ENCODE measurements at regions not wholly inside any gene's neighbourhood (a gene's known extent, or its start where the extent isn't known, plus 50 kb on each side); places are given as distances from the start of the nearest gene placed in this dataset.
"Not testable (repeated sequence)": the region's sequence is repeated elsewhere in the genome, so short reads cannot be mapped to it uniquely, and the experiment has no call there.

DNA sequence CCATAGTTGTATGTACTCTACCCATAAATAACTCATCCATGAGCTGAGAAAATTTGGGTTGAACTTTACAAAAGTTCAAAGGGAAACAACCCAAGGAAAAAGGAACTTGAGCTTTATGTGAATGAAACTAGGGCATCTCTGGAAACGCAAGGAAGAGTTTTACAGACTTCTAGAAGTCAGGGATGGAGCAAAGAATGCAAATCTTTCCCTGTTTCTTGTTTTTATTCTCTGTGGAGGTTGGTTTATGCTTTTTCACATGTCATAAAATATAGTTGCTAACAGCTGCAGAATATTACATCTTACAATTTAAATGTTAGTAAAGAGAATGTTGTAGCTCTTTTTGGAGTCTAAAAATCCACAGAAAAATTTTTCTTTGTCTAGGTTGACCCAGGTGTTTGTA, 754.1 kb downstream of the PCDH7 start:
- no peak for DNase-seq (ENCODE audit: low read depth in 3 of 3)

- DNase-seq (ENCODE audit: low read depth in 3 of 3) = no peak
Measured at GRCh38 chr4:31482691-31483090, 762.5 kb downstream of the PCDH7 start.

DNA sequence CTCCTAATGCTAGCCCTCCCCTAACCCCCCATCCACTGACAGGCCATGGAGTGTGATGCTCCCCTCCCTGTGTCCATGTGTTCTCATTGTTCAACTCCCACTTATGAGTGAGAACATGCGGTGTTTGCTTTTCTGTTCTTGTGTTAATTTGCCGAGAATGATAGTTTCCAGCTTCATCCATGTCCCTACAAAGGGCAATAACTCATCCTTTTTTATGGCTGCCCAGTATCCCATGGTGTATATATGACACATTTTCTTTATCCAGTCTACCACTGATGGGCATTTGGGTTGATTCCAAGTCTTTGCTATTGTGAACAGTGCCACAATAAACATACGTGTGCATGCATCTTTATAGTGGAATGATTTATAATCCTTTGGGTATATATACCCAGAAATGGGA, 779.0 kb downstream of the PCDH7 start:
- not testable (repeated sequence) for DNase-seq (ENCODE audit: low read depth in 3 of 3)

DNA sequence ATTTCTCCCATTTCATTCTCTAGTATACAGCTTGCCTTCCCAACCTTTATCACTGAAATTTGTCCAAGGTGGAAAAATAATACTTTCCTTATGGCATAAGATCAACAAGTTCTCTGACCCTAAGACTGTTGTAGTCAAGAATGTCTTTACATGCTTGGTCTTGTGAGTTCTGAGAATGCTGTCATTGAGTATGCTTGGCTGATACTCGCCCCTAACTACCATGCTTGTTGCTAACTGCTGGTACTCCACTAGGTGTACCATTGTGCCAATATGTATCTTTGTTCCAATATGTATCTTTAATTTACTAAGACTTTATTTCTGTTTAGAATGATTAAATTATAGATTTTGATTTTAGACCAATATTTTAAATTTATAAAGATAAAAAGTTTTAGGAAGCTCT, 796.4 kb downstream of the PCDH7 start:
- no peak for DNase-seq (ENCODE audit: low read depth in 3 of 3)

DNA sequence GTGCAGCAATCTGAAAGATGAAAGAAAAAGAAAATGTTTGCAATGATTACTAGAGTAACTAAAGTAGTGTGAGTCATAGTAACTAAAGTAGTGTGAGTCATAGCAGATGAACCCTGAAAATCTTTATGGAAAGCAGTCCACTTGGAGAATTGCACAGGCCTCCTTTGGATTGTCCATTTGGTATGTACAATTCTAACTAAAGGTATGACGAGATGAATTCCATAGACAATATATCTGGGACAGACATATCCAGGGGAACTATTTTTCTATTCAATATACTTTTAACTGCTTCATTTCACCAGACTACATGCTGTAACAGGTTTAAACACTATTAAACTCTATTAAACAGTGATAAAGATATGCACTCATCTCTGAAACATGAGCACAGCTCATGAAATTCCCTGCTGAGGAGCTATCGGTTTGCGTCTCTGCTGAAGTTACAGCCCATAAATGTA, 798.7 kb downstream of the PCDH7 start:
- no peak for DNase-seq (ENCODE audit: low read depth in 3 of 3)

DNA sequence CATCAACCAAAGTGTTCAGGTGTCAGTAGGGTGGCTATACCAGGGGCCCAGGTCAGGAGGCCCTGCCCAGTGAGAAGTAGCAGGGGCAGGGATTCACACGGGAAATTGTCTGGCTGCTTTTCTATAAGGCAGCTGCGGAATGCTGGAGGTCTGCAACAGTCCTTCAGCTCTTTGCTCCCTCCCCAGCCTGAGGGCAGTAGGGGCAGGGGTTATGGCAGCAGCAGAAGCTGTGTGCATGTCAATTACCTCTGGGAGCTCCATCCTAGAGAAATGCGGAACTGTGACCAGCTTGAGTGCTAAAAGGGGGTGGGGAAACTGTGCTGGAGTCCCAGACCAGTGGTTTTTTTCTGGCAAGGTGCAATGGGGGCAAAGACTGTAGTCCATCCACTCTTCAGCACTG, 810.4 kb downstream of the PCDH7 start:
- no peak for DNase-seq (ENCODE audit: low read depth in 3 of 3)

DNA sequence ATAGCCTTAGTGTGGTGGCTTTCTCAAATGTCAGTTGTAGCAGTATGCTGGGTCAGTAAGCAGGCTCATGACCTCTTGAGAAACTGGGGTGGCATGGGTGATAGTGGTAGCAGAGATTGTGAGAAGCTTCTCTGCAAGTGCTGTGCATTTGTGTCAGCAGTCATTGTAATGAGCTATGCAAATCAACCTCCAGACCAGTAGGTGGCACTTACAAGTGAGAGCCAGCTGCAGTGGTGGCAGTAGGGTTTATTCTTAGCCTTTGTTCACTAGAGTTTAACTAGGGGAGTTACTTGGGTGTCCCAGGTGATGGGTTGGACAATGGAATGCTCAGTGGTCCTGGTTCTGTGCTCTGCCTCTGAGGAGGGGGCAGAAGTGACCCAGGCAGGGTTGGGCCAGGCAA, 818.7 kb downstream of the PCDH7 start:
- DNase-seq (ENCODE audit: low read depth in 3 of 3) = no peak

DNA sequence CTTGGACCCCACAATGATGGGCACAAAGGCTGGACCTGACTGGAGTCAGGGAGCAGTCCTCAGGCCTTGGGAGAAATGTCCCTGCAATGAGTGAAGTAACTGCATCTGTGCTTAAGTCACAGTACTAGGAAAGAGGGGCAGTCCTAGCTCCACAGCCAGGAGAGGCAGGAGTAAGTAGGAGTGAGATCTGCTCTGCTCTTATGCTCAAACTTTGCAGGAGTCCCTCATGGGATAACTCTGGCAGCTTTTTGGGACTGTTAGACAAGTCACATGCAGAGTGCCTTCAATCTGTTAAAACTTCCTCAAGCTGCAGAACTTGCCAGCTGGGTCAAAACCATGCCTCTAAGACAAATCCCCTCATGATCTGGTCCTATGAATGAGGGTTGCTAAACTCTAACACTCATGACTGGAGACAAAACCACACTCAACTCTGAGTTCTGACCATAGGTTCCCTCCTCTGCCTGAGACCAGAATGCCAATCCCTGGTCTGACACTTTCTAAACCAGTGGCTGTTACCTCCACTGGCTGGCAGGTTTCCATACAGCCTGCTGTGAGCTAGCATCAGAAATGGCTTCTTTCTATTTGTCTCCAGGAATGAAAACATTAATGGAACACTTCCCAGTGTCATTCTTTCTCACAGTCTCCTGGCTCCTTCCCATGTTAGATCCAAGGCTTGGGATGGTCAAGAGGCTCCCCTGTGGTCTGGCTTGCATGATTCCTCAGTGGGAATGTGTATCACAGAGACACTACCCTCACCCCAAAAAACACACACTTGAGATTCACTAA, 819.3 kb downstream of the PCDH7 start:
- no peak for DNase-seq (ENCODE audit: low read depth in 3 of 3)

- no peak for DNase-seq (ENCODE audit: low read depth in 3 of 3)
Measured at GRCh38 chr4:31545330-31545729, 825.2 kb downstream of the PCDH7 start.

DNA sequence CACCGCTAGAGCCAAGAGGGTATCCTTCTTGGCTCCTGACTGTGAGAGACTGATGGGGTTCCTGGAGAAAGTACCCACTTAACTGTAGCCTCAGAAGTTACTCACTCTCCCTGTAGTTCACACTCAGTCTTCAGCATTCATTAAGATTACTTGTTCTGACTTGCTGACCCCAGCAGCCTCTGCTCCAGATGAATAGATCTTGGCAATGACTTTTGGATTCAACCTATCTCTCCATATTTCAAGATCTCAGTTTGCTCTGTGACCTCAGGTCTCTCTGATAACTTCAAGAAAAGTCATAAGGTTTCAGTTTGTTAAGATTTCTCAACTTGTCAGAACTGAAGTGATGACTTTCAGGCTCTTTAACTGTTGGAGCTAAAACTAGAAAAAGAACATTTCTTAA, 825.6 kb downstream of the PCDH7 start:
- DNase-seq (ENCODE audit: low read depth in 3 of 3) = no peak

DNA sequence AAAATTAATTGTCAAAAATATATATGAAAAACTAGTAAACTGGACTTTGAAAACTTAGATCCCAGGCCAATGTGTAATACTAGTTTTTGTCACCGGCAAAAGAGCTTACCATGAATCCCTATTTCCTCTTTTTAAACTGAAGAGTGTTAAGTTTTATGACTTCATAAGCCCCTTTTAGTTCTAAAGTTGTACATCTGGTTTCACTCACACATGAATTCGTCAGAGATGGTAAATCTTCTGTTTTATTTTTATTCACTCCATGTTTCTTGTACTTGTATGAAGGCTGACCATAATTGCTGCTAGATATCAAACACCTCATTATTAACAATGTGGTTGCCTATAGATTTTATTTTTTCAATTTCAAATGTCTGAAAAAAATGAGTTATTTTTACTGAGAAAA, 827.9 kb downstream of the PCDH7 start:
- no peak for DNase-seq (ENCODE audit: low read depth in 3 of 3)

DNA sequence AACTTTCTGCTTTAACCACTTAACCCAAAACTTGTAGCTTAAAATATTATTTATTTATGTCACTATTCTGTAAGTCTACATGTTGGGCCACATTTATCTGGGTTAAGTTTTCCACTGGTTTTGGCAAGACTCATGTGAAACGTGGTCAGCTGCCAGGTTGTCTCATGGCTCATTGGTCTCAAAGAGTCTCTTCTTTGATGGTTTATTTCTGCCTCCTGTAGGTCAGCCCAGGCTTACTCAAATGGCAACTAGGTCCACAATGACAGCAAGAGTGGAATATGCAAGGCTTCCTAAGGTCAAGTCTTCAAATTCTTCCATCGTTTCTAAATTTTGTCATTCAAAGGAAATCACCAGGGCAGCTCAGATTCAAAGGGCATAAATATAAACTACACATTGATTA, 828.7 kb downstream of the PCDH7 start:
- no peak for DNase-seq (ENCODE audit: low read depth in 3 of 3)

DNA sequence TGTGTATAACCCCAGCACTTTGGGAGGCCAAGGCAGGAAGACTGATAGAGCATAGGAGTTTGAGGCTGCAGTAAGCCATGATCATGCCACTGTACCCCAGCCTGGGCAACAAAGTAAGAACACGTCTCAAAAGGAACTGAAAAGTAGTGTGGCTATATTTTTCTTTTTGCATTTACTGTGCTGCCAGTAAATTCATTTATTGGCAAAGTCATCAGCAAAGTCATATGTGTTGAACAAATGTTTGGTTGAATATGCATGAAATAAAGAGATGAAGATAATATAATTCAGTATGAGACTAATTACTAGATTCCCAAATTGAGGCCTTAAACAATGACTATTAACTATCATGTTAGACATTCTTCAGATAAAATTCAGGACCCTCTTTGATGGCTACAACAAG, 829.1 kb downstream of the PCDH7 start:
- no peak for DNase-seq (ENCODE audit: low read depth in 3 of 3)

- DNase-seq (ENCODE audit: low read depth in 3 of 3) = no peak
Measured at GRCh38 chr4:31557437-31557836, 837.3 kb downstream of the PCDH7 start.

DNA sequence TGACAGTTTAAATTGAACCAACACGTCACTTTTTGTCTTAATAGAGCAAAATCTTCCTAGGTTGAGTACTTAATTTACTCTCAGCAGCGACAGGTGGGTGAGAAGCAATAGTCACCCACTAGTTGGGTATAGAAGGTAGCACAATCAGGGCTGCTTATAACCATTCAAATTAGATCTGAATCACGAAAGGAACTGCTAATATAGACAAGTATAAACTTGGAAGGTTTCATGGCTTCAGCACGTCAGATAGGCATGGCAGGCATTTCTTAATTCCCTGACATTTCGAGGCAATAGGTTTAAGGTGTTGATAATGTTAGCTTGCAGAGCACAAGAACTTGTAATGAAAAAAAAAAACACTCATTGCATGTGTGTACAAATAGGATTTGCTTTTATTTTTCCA, 853.4 kb downstream of the PCDH7 start:
- no peak for DNase-seq (ENCODE audit: low read depth in 3 of 3)

DNA sequence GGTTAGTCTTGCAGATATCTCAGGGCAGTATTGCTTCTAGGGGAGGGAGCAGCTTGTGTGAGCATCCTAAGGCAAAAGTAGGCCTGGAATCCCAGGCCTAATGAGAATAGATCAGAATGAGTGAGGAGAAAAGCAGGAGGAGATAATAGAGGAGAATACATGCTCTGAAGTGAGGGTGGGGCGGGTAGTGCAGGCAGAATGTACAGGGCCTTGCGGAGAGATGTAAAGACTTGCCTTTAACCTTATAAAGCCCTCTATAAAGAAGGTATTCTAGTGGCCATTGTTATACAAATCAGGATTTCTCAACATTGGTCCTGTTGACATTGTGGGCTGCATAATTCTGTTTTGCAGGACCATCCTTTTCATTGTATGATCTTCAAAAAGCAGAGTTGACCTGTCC, 855.3 kb downstream of the PCDH7 start:
- no peak for DNase-seq (ENCODE audit: low read depth in 3 of 3)

- no peak for DNase-seq (ENCODE audit: low read depth in 3 of 3)
Measured at GRCh38 chr4:31580843-31581242, 860.7 kb downstream of the PCDH7 start.

GRCh38 chr4:31585503-31585902, 865.3 kb downstream of the PCDH7 start:
- DNase-seq (ENCODE audit: low read depth in 3 of 3) = no peak

DNA sequence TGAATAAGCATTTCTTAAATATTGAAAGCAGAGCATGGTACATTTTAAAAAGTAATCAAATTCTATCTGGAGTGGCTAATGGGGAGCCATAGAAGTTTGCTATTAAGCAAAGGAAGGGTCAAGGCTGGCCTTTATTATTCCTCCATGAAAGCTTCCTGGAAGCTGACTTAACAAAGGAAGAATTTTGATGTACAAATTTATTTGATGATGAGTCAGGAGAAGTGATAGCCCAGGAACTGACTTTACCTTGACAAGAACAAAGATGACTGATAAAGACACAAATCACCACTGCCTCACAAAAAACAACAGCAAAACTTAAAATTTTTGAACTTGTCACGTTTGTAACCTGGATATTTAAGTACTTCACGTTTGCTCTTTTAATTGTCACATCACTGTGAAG, 872.1 kb downstream of the PCDH7 start:
- no peak for DNase-seq (ENCODE audit: low read depth in 3 of 3)

DNA sequence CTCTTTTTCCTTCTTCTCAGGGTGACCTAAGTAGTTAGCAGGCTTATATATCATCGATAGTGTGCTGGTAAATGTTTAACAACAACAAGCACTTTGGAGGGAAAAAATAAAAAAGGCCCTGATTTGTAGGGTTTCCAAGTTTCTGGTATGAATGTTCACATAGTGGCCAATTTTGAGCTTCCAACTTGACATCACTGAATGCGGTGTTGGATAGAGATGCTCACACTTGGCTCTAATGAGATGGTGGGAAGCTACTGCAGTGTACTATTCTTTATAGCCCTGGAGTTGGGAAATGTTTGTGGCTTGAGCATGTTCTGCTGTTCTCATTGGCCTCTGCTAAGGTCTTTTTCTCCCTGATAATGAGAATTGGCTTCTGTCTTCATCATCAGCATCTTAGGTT, 875.3 kb downstream of the PCDH7 start:
- no peak for DNase-seq (ENCODE audit: low read depth in 3 of 3)

DNA sequence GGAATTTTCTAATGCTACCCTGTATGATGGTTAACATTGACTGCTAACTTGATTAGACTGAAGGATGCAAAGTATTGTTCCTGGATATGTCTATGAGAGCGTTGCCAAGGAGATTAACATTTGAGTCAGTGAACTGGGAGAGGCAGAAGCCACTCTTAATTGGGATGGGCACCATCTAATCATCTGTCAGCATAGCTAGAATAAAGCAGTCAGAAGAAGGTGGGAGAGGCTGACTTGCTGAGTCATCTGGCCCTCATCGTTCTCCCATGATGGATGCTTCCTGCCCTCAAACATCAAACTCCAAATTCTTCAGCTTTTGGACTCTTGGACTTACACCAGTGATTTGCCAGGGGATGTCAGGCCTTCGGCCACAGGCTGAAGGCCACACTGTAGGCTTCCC, 878.5 kb downstream of the PCDH7 start:
- no peak for DNase-seq (ENCODE audit: low read depth in 3 of 3)

DNA sequence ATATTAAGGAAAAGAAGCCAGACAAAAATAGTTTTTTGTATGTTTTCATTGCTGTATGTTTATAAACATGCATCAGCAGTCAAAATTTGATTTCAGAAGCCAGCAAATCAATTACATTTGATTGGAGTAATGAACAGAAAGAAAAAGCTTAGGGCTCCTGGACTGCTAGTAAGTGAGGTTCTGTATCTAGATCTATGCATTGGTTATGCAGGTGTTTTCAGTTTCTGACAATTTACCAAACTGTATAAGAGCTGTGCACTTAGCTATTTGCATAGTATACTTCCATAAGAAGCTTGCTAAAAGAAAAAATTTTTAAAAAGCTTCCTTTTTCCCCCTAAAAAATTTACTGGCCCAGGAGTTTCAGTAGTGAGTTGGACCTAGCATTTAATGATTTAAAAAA, 881.6 kb downstream of the PCDH7 start:
- DNase-seq (ENCODE audit: low read depth in 3 of 3) = no peak

DNA sequence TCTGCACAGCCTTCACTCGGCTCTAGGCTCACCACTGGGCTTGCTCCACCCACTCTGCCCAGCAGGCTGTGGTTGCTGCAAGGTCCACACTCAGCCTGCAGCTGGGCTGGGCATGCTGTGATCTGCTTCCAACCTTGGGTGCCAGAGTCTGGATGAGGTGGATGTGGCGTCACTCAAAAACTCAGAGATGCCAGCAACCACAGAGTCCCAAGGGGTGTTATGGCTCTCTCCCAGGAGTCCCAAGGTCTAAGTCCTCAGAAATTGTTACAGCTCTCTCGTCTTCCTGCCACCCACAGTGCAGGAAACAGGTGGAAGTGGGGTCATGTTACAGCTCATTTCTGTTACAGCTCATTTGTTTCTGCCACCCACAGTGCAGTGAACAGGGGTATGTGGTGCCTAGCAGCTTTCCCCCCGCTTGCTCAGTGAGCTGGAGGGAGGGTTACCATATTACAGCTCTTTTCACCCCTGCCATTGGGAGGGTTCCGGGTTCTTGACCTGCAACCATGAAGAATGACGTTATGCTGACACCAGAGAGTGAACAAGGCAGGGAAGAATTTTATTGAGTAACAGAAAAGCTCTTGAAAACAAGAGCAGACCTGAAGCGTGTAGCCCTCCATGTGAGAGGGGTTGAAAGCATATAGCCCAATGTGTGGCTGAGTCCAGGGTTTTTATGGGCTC, 893.9 kb downstream of the PCDH7 start:
- DNase-seq (ENCODE audit: low read depth in 3 of 3) = no peak

DNA sequence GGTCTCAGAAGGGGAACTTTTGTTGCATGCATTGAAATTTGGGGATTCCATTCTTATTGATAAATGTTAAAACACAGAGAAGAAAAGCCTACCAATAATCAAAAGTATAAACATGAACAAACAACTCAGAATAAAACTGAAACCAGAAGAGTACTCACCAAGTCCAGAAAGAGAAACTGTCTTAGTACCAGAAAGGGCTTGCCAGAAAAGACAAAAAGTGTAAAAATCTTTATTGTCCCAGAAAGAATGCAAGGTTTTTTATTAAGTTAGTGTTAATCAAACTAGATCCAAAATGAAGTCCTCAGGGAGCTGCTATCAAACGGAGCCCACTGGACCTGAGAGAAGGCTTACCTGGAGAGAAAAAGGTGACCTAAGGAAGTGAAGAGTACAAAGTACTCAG, 897.5 kb downstream of the PCDH7 start:
- DNase-seq (ENCODE audit: low read depth in 3 of 3) = no peak

Data from stimulated activated CD4-positive, alpha-beta T cell treated with anti-CD3 and anti-CD28 coated beads, TNF-alpha, amount 100 ng/mL, for 24 hours (primary cell).